ENCODE measurements at regions not wholly inside any gene's neighbourhood (a gene's known extent, or its start where the extent isn't known, plus 50 kb on each side); places are given as distances from the start of the nearest gene placed in this dataset.

DNA sequence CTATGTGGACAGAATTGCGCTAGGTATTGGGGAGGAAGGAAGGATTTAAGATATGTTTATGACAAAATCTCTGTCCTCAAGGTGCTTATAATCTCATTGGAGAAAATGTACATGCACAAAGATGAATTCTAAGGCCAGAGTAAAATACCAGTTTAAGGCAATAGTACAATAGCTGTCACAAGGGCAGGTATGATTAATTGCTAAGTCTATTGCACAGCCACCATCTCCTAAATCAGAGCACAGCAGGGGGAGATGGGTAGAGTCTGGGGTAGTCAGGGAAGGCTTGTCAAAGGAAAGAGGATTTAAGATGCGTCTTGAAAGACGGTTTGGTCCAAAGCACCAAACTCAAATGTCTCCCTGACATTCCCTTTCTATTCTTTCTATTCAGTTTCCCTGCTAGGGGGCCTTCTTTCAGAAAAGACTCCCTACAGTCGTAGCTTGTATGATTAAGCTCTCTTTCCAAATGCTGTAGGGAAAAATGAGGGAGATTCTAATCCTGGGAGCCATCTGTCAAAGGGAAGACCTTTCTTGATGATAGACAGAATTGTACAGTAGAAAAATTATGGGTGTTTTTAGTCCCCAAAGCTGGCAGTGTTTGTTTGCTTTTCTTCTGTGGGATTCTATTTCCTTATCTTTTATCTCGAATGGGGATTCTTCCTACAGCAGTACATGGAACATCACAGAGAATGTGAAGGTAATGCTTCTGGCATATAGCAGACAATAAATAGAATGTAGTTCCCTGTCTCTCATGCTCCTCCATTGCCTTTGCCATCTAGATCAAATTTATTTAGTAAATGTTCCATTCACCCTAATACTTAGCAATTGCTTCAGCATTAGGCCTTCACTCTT is 107.6 kb upstream of the NFIA start:
- DNase-seq (ENCODE audit: extremely low read depth, low read depth): no peak
- H3K4me3 ChIP-seq (replicated peaks; ENCODE audit: low read depth, low read length): no peak overlapping the region
- TF ChIP-seq, protein P1, sequence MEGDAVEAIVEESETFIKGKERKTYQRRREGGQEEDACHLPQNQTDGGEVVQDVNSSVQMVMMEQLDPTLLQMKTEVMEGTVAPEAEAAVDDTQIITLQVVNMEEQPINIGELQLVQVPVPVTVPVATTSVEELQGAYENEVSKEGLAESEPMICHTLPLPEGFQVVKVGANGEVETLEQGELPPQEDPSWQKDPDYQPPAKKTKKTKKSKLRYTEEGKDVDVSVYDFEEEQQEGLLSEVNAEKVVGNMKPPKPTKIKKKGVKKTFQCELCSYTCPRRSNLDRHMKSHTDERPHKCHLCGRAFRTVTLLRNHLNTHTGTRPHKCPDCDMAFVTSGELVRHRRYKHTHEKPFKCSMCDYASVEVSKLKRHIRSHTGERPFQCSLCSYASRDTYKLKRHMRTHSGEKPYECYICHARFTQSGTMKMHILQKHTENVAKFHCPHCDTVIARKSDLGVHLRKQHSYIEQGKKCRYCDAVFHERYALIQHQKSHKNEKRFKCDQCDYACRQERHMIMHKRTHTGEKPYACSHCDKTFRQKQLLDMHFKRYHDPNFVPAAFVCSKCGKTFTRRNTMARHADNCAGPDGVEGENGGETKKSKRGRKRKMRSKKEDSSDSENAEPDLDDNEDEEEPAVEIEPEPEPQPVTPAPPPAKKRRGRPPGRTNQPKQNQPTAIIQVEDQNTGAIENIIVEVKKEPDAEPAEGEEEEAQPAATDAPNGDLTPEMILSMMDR (IDR thresholded peaks at IDR 0.05; ENCODE audit: low read depth, low read length, missing control alignments): no peak

GRCh38 chr1:60973668-60974067 is 108.7 kb upstream of the NFIA start:
- TF ChIP-seq, protein P1 (IDR thresholded peaks at IDR 0.05; ENCODE audit: low read depth, low read length, missing control alignments): no peak
- DNase-seq (ENCODE audit: extremely low read depth, low read depth): no peak
- H3K4me3 ChIP-seq (replicated peaks; ENCODE audit: low read depth, low read length): no peak overlapping the region

DNA sequence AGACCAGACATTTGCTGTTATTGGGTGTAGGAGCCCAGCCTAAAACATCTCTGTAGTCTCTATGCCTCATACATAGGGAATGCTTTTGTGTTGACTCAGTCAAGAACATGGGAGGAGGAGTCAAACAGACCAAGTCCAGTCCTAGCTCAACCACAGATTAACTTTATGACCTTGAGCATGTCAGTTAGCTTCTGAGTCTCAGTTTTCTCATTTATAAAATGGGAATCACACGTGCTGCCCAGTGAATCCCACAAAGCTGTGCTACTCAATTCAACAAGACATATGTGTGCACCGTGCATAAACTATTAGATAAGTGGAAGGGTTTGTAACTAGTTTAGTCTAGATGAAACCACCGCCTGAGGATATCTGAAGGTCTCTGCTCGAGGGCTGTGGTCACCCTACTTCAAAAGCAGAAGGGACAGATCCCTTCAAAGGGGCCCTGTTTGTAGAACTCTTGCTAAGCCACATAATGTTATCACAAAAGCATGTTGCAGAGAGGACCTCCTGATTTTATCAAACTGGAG is 109.5 kb upstream of the NFIA start:
- TF ChIP-seq, protein P1 (IDR thresholded peaks at IDR 0.05; ENCODE audit: low read depth, low read length, missing control alignments): no peak
- no peak overlapping the region for H3K4me3 ChIP-seq (replicated peaks; ENCODE audit: low read depth, low read length)
- peak; percentile 72 for DNase-seq (ENCODE audit: extremely low read depth, low read depth)

DNA sequence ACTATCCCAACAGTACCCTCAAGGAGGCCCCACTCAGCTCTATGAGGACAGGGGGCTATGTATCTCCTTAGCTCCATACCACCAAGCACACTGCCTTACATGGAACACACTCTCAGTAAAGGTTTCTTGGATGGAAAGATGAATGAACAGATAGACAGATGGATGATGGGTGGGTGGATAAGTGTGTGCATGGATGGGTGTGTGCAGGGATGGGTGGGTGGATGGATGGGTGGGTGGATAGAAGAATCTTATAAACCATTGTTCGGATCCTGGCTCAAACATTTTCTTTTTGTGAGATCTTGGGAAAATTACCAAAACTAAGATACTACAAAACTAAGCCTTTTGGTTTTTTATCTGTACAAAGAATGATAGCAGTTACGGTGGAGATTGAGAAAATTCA is 111.0 kb upstream of the NFIA start:
- no peak for DNase-seq (ENCODE audit: extremely low read depth, low read depth)
- H3K4me3 ChIP-seq (replicated peaks; ENCODE audit: low read depth, low read length): no peak overlapping the region
- TF ChIP-seq, protein P1 (IDR thresholded peaks at IDR 0.05; ENCODE audit: low read depth, low read length, missing control alignments): no peak

- TF ChIP-seq, protein P1 (IDR thresholded peaks at IDR 0.05; ENCODE audit: low read depth, low read length, missing control alignments): no peak
- no peak overlapping the region for H3K4me3 ChIP-seq (replicated peaks; ENCODE audit: low read depth, low read length)
- no peak for DNase-seq (ENCODE audit: extremely low read depth, low read depth)
Measured at GRCh38 chr1:60969971-60970509, 112.3 kb upstream of the NFIA start.

DNA sequence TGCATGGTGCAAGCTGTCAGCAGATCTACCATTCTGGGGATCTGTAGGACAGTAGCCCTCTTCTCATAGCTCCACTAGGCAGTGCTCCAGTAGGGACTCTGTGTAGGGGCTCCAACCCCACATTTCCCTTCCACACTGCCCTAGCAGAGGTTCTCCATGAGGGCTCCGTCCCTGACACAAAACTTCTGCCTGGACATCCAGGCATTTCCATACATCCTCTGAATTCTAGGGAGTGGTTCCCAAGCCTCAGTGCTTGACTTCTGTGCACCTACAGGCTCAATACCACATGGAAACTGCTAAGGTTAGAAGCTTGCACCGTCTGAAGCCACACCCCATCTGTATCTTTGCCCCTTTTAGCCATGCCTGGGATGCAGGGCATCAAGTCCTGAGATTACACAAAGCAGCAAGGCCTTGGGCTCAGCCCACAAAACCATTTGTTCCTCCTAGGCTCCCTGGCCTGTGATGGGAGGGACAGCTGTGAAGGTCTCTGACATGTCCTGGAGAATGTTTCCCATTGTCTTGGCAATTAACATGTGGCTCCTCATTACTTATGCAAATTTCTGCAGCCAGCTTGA is 117.0 kb upstream of the NFIA start:
- no peak for DNase-seq (ENCODE audit: extremely low read depth, low read depth)
- H3K4me3 ChIP-seq (replicated peaks; ENCODE audit: low read depth, low read length): no peak overlapping the region
- TF ChIP-seq, protein P1 (IDR thresholded peaks at IDR 0.05; ENCODE audit: low read depth, low read length, missing control alignments): no peak

Data from HFF-Myc (cell line).